ENCODE measurements at regions not wholly inside any gene's neighbourhood (a gene's known extent, or its start where the extent isn't known, plus 50 kb on each side); places are given as distances from the start of the nearest gene placed in this dataset.

GRCh38 chr2:162963156-162963555 lies 124.6 kb upstream of the KCNH7 start:
- TF ChIP-seq, protein P1, sequence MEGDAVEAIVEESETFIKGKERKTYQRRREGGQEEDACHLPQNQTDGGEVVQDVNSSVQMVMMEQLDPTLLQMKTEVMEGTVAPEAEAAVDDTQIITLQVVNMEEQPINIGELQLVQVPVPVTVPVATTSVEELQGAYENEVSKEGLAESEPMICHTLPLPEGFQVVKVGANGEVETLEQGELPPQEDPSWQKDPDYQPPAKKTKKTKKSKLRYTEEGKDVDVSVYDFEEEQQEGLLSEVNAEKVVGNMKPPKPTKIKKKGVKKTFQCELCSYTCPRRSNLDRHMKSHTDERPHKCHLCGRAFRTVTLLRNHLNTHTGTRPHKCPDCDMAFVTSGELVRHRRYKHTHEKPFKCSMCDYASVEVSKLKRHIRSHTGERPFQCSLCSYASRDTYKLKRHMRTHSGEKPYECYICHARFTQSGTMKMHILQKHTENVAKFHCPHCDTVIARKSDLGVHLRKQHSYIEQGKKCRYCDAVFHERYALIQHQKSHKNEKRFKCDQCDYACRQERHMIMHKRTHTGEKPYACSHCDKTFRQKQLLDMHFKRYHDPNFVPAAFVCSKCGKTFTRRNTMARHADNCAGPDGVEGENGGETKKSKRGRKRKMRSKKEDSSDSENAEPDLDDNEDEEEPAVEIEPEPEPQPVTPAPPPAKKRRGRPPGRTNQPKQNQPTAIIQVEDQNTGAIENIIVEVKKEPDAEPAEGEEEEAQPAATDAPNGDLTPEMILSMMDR (IDR thresholded peaks at IDR 0.05; ENCODE audit: insufficient read depth, low read length, missing control alignments): no peak
- POLR2A ChIA-PET: no interaction called here
- CTCF ChIA-PET: no interaction called here

DNA sequence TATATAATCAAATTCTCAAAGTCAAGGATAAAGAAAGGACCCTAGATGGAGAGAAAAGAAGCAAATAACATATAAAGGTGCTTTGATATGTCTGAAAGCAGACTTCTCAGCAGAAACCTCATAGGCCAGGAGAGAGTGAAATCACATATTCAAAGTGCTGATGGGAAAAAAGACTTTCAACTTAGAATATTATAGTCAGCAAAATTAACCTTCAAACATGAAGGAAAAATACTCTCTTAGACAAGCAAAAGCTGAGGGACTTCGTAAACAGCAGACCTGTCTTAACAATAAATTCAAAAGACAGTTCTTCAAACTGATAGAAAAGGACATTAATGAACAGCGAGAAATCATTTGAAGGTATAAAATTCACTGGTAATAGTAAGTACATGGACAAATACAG lies 107.2 kb upstream of the KCNH7 start:
- POLR2A ChIA-PET: no interaction called here
- DNase-seq (ENCODE audit: low read depth, low spot score): no peak
- CTCF ChIA-PET: no interaction called here

More at GRCh38 chr2:162963156-162963555, 124.6 kb upstream of the KCNH7 start:
- H3K4me3 ChIP-seq (ENCODE audit: low read depth, low read length): no peak overlapping the region
- DNase-seq (ENCODE audit: low read depth, low spot score): no peak

GRCh38 chr2:162938387-162938786 lies 99.8 kb upstream of the KCNH7 start:
- TF ChIP-seq, protein P1 (IDR thresholded peaks at IDR 0.05; ENCODE audit: insufficient read depth, low read length, missing control alignments): no peak
- CTCF ChIA-PET: no interaction called here
- POLR2A ChIA-PET: no interaction called here
- no peak for DNase-seq (ENCODE audit: low read depth, low spot score)
- H3K4me3 ChIP-seq (ENCODE audit: low read depth, low read length): no peak overlapping the region

More for the DNA sequence above, 107.2 kb upstream of the KCNH7 start:
- TF ChIP-seq, protein P1 (IDR thresholded peaks at IDR 0.05; ENCODE audit: insufficient read depth, low read length, missing control alignments): no peak
- H3K4me3 ChIP-seq (ENCODE audit: low read depth, low read length): no peak overlapping the region

- POLR2A ChIA-PET: no interaction called here
- CTCF ChIA-PET: no interaction called here
- no peak overlapping the region for H3K4me3 ChIP-seq (ENCODE audit: low read depth, low read length)
- no peak for DNase-seq (ENCODE audit: low read depth, low spot score)
- TF ChIP-seq, protein P1 (IDR thresholded peaks at IDR 0.05; ENCODE audit: insufficient read depth, low read length, missing control alignments): no peak
Observed at GRCh38 chr2:162934191-162934590, 95.6 kb upstream of the KCNH7 start.

DNA sequence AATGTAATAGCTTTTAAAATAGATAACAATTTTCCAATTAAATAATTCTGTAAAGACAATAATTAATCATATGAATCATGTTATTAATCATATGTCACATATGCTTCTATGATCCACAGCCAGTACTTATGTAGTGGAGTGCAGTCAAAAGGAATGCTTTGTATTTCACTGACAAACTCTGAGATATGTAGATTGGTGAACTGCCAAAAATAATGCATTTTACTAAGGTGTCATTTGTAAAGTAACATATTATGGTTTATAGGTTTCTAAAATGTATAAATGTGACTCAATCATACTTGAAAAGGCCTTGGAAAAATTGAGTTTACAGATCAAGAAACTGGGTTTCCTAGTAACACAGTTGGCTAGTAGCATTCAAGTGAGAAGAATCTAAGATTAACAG lies 93.8 kb upstream of the KCNH7 start:
- no peak for DNase-seq (ENCODE audit: low read depth, low spot score)
- ChIA-PET CTCF (no interaction called here), POLR2A (no interaction called here)
- TF ChIP-seq, protein P1 (IDR thresholded peaks at IDR 0.05; ENCODE audit: insufficient read depth, low read length, missing control alignments): no peak
- no peak overlapping the region for H3K4me3 ChIP-seq (ENCODE audit: low read depth, low read length)

DNA sequence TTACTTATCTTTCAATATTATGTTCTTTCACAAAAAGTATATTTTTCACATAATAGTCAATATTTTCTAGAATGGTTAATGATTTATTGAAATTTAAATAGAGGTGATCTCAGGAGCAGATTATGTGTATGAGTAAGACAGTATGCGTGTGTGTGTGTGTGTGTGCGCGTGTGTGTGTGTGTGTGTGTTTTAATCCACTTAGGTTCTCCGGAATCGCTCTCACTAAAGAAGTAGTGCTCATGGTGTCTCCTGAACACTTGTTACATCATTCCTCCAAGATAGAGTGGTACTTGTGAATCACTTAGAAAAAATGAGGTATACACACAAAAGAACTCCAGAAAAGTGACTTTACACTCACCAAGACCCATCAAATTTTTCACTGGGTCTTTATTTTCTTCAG lies 91.0 kb upstream of the KCNH7 start:
- DNase-seq (ENCODE audit: low read depth, low spot score): no peak
- ChIA-PET CTCF (no interaction called here), POLR2A (no interaction called here)
- H3K4me3 ChIP-seq (ENCODE audit: low read depth, low read length): no peak overlapping the region
- TF ChIP-seq, protein P1 (IDR thresholded peaks at IDR 0.05; ENCODE audit: insufficient read depth, low read length, missing control alignments): no peak
